ENCODE measurements at regions not wholly inside any gene's neighbourhood (a gene's known extent, or its start where the extent isn't known, plus 50 kb on each side); places are given as distances from the start of the nearest gene placed in this dataset.

GRCh38 chr13:90188351-90188636 lies 1159.2 kb upstream of the MIR17HG start:
- no peak for DNase-seq
- no peaks in the 10 kb centered on the region for H3K36me3 ChIP-seq
- intact Hi-C loops (cut with DNase I) = no loop called here
- 58 to 70% methylated on average over 3 of the region's 3 CpGs for WGBS, 2 donors
- no peaks in the 10 kb centered on the region for H3K9me3 ChIP-seq
- no peaks in the 10 kb centered on the region for H3K27me3 ChIP-seq
- TF ChIP-seq, protein P1, sequence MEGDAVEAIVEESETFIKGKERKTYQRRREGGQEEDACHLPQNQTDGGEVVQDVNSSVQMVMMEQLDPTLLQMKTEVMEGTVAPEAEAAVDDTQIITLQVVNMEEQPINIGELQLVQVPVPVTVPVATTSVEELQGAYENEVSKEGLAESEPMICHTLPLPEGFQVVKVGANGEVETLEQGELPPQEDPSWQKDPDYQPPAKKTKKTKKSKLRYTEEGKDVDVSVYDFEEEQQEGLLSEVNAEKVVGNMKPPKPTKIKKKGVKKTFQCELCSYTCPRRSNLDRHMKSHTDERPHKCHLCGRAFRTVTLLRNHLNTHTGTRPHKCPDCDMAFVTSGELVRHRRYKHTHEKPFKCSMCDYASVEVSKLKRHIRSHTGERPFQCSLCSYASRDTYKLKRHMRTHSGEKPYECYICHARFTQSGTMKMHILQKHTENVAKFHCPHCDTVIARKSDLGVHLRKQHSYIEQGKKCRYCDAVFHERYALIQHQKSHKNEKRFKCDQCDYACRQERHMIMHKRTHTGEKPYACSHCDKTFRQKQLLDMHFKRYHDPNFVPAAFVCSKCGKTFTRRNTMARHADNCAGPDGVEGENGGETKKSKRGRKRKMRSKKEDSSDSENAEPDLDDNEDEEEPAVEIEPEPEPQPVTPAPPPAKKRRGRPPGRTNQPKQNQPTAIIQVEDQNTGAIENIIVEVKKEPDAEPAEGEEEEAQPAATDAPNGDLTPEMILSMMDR (IDR thresholded peaks at IDR 0.05) = no peak
- H3K4me3 ChIP-seq = no peak overlapping the region
- ATAC-seq = no peak
- H3K27ac ChIP-seq = no peak overlapping the region
- FAIRE-seq = no peak
- peaks cover 0 to 5% (median 0%) of the 10 kb centered on the region in 3 donors for H3K4me1 ChIP-seq

DNA sequence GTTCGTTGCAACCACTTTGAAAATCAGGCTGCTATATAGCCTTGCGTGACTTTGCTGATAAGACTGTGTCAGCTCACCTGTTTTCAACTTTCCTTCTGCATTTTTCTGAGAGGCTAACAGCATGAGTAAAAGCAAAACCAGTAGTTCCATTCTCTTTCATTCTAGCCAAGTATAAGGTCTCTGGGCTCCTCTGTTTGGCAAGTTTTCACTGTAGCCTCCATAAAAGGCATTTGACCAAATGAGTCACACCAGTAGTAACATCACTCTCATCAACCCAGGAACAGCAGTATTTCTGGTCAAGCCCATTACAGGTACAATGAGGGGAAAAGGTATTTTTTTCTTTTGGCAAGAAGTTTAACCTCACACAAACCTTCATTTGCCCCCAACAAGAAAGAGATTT lies 1149.8 kb upstream of the MIR17HG start:
- no peaks in the 10 kb centered on the region for H3K36me3 ChIP-seq
- TF ChIP-seq, protein P1 (IDR thresholded peaks at IDR 0.05) = no peak
- no peaks in the 10 kb centered on the region for H3K4me1 ChIP-seq
- no peak overlapping the region for H3K27ac ChIP-seq
- 51 to 55% methylated on average over 2 of the region's 2 CpGs for WGBS, 2 donors
- DNase-seq = no peak
- FAIRE-seq = no peak
- H3K9me3 ChIP-seq = no peaks in the 10 kb centered on the region
- no peaks in the 10 kb centered on the region for H3K27me3 ChIP-seq
- intact Hi-C loops (cut with DNase I) = no loop called here
- H3K4me3 ChIP-seq = no peak overlapping the region
- no peak for ATAC-seq

- no peak for FAIRE-seq
- intact Hi-C loops (cut with DNase I) = no loop called here
- no peaks in the 10 kb centered on the region for H3K36me3 ChIP-seq
- ATAC-seq = no peak
- no peaks in the 10 kb centered on the region for H3K9me3 ChIP-seq
- no peak overlapping the region for H3K27ac ChIP-seq
- H3K4me3 ChIP-seq = no peak overlapping the region
- peaks cover 0 to 3% (median 0%) of the 10 kb centered on the region in 4 donors for H3K27me3 ChIP-seq
- no peak for DNase-seq
- TF ChIP-seq, protein P1 (IDR thresholded peaks at IDR 0.05) = no peak
- no peaks in the 10 kb centered on the region for H3K4me1 ChIP-seq
- 58 to 74% methylated on average over 1 of the region's 1 CpG for WGBS, 2 donors
Observed at GRCh38 chr13:90201202-90201601, 1146.3 kb upstream of the MIR17HG start.

- TF ChIP-seq, protein P1 (IDR thresholded peaks at IDR 0.05) = no peak
- Histone ChIP-seq H3K27me3 (peaks cover 0 to 3% (median 0%) of the 10 kb centered on the region in 4 donors), H3K36me3 (no peaks in the 10 kb centered on the region), H3K9me3 (no peaks in the 10 kb centered on the region), H3K4me3 (no peak overlapping the region), H3K27ac (no peak overlapping the region), H3K4me1 (no peaks in the 10 kb centered on the region)
- no peak for ATAC-seq
- WGBS, 2 donors = 56 to 83% methylated on average over 7 of the region's 7 CpGs
- FAIRE-seq = no peak
- DNase-seq = no peak
- intact Hi-C loops (cut with DNase I) = no loop called here
Observed at GRCh38 chr13:90201676-90202460, 1145.6 kb upstream of the MIR17HG start.

GRCh38 chr13:90205081-90205480 lies 1142.4 kb upstream of the MIR17HG start:
- H3K9me3 ChIP-seq = no peaks in the 10 kb centered on the region
- H3K4me3 ChIP-seq = no peak overlapping the region
- H3K27me3 ChIP-seq = peaks cover 0 to 3% (median 0%) of the 10 kb centered on the region in 4 donors
- FAIRE-seq (no peak), DNase-seq (no peak), ATAC-seq (no peak)
- TF ChIP-seq, protein P1 (IDR thresholded peaks at IDR 0.05) = no peak
- WGBS, 2 donors = 79 to 89% methylated on average over 1 of the region's 1 CpG
- H3K4me1 ChIP-seq = no peaks in the 10 kb centered on the region
- no peak overlapping the region for H3K27ac ChIP-seq
- no peaks in the 10 kb centered on the region for H3K36me3 ChIP-seq
- intact Hi-C loops (cut with DNase I) = no loop called here
